Uterus (tissue), 3 donors: ENCODE measurements at regions not wholly inside any gene's neighbourhood (a gene's known extent, or its start where the extent isn't known, plus 50 kb on each side); places are given as distances from the start of the nearest gene placed in this dataset.

Experiments
- DNase-seq, 2 donors: peaks; one replicate each; pipeline ENCODE4 v3.0.0-alpha.2; 2019 to 2020
- H3K27ac ChIP-seq, 2 donors: fragments of 200-600 bp; sonication (generic); 1 replicate in 1 of 2; 2 replicates in 1 of 2; pipeline ENCODE4 v1.5.1; 2016 to 2018
- H3K27me3 ChIP-seq, 2 donors: fragments of 200-600 bp; sonication (generic); one replicate each; pipeline ENCODE4 v1.5.1; 2018 to 2019; ENCODE audit warnings: control low read depth in 1 of 2
- H3K36me3 ChIP-seq, 2 donors: fragments of 200-600 bp; sonication (generic); one replicate each; pipeline ENCODE4 v1.5.1; 2019; ENCODE audit warnings: control low read depth in 1 of 2
- H3K4me1 ChIP-seq, 2 donors: fragments of 200-600 bp; sonication (generic); one replicate each; pipeline ENCODE4 v1.5.1; 2018 to 2019; ENCODE audit warnings: control low read depth in 1 of 2
- H3K4me3 ChIP-seq, 2 donors: fragments of 200-600 bp; sonication (generic); 1 replicate in 1 of 2; 2 replicates in 1 of 2; pipeline ENCODE4 v1.5.1; 2018 to 2019; ENCODE audit warnings: mild to moderate bottlenecking in 1 of 2
- H3K9me3 ChIP-seq, 2 donors: fragments of 200-600 bp; sonication (generic); one replicate each; pipeline ENCODE4 v1.5.1; 2019; ENCODE audit warnings: control low read depth in 1 of 2
- POLR2A ChIP-seq, 2 donors: fragments of 450-650 bp; IDR thresholded peaks; one replicate each; pipeline ENCODE4 v1.6.1; 2016; ENCODE audit warnings: antibody characterized with exemption in 2 of 2, mild to moderate bottlenecking in 1 of 2, moderate library complexity in 1 of 2
- intact Hi-C: fragments of 100-400 bp; cut with DNase I; formaldehyde crosslinking; loops from one replicate; pipeline ENCODE4 v1.15.1; 2023; ENCODE audit warnings: low total_unique reads
- TF ChIP-seq, protein P1 (sequence below), 4 experiments: fragments of 200-600 bp in 2 of 4; fragments of 450-650 bp in 2 of 4; sonication (generic) in 2 of 4; IDR thresholded peaks; one replicate each; pipeline ENCODE4 v1.5.1; 2016 to 2019; ENCODE audit warnings: antibody characterized with exemption in 4 of 4, mild to moderate bottlenecking in 2 of 4, moderate library complexity in 1 of 4
- donor health status: DM: yes; HTN: yes; CAD: no.

DNA sequence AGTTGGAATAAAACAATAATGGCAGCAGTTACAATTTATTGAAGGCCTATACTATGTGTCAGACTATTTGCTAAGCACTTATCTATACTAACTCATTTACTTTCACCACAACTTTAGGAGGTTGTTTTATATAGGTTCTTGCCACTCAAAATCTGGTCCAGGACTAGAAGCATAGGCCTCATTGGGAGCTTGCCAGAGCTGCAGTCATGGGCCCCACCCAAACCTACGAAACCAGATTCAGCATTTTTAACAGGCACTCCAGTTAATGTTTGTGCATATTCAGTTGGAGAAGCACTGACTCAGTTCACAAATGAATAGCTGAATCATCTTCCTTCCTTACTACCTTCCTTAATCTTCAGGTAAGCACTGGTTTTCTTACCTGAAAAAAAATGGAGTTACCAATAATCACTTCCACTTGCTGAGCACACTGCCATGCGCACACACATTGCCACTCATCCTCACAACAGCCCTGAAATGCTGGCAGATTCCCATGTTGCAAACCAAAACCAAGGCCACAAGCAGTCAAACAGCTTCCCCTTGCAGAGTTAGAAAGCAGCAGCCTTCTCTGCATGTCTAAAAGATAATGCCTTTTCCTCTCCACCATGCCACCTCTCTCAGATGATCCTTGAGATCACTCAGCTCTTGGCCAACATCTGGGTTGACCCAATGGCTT is 122.4 kb downstream of the SLC16A9 start:
- Histone ChIP-seq H3K36me3 (no peaks in the 10 kb centered on the region), H3K27ac (no peak overlapping the region), H3K4me1 (no peaks in the 10 kb centered on the region), H3K9me3 (no peaks in the 10 kb centered on the region), H3K4me3 (no peak overlapping the region), H3K27me3 (no peaks in the 10 kb centered on the region)
- DNase-seq: no peak
- intact Hi-C loops: no loop called here
- TF ChIP-seq, protein P1, sequence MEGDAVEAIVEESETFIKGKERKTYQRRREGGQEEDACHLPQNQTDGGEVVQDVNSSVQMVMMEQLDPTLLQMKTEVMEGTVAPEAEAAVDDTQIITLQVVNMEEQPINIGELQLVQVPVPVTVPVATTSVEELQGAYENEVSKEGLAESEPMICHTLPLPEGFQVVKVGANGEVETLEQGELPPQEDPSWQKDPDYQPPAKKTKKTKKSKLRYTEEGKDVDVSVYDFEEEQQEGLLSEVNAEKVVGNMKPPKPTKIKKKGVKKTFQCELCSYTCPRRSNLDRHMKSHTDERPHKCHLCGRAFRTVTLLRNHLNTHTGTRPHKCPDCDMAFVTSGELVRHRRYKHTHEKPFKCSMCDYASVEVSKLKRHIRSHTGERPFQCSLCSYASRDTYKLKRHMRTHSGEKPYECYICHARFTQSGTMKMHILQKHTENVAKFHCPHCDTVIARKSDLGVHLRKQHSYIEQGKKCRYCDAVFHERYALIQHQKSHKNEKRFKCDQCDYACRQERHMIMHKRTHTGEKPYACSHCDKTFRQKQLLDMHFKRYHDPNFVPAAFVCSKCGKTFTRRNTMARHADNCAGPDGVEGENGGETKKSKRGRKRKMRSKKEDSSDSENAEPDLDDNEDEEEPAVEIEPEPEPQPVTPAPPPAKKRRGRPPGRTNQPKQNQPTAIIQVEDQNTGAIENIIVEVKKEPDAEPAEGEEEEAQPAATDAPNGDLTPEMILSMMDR (IDR thresholded peaks at IDR 0.05): no peak

DNA sequence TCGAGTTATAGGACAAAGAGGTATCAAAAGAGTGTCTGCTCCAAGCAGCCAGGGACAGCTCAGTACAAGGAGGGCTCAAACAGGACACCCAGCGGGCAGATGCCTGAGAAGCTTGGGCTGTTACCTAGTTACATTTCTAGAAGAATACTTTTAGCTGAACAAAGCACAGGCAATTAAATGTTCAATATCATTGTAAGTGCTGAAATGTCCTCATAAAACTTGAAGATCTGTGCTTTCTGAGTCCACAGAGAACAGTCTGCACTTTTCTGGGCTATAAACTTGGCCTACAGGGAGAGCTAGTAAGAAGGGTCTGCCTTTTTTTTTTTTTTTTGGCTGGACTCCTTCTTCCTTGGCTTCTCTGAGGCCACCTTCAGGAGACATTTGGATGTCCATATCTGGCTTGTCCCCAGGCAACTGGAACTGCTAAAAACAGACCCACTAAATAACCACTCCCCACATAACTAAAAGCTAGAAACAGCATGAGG is 123.2 kb downstream of the SLC16A9 start:
- Histone ChIP-seq H3K36me3 (no peaks in the 10 kb centered on the region), H3K4me3 (no peak overlapping the region), H3K27me3 (no peaks in the 10 kb centered on the region), H3K4me1 (no peaks in the 10 kb centered on the region), H3K27ac (no peak overlapping the region), H3K9me3 (no peaks in the 10 kb centered on the region)
- intact Hi-C loops: no loop called here
- TF ChIP-seq POLR2A (IDR thresholded peaks at IDR 0.05): no peak
- TF ChIP-seq, protein P1 (IDR thresholded peaks at IDR 0.05): no peak
- DNase-seq: no peak

DNA sequence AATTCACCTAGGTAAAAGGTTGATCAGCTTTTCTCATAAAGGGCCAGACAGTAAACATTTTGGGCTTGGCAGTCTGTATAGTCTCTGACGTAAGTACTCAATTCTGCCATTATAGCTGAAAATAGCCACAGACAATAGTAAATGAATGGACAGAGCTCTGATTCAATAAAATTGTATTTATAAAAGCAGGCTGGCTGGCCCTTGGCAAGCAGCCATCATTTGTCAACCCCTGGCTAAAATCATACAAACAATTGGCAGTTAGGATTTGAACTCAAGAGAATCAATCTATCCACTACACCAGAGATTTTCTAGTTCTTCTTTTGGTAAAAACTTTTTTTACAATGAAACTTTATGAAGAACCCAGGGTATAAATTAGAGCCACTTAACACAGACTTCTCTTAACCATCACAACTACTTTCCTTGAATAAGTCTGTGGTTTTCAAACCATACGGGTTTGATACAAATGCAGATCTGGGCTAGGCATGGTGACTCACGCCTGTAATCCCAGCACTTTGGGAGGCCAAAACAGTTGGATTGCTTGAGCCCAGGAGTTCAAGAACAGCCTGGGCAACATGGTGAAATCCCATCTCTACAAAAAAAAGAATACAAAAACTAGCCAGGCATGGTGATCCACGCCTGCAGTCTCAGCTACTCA is 124.5 kb downstream of the SLC16A9 start:
- Histone ChIP-seq H3K27ac (no peak overlapping the region), H3K4me3 (no peak overlapping the region), H3K27me3 (no peaks in the 10 kb centered on the region), H3K9me3 (no peaks in the 10 kb centered on the region), H3K4me1 (no peaks in the 10 kb centered on the region), H3K36me3 (no peaks in the 10 kb centered on the region)
- intact Hi-C loops: no loop called here
- DNase-seq: no peak
- TF ChIP-seq, protein P1 (IDR thresholded peaks at IDR 0.05): no peak
- TF ChIP-seq POLR2A (IDR thresholded peaks at IDR 0.05): no peak

DNA sequence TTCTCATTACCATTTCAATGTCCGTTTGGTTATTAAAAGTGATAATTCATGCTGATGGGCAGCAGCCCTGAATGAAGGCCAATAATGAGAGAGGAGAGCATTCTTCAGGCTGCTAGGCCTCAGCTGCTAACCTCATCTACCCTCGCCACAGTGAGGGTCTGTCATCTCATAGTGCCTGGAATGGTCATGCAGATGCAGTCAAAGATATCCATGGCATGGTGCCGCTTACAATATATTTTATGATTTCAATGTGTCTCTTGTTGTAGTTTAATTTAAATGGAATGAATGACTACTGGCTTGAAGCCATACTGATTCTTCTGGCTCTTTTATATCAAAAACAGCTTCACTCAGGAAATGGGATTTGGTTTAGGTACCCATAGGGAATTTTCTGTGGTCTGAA is 126.9 kb downstream of the SLC16A9 start:
- Histone ChIP-seq H3K9me3 (no peaks in the 10 kb centered on the region), H3K4me3 (no peak overlapping the region), H3K36me3 (no peaks in the 10 kb centered on the region), H3K27ac (no peak overlapping the region), H3K27me3 (no peaks in the 10 kb centered on the region), H3K4me1 (no peaks in the 10 kb centered on the region)
- intact Hi-C loops: no loop called here
- DNase-seq: no peak
- no peak for TF ChIP-seq POLR2A (IDR thresholded peaks at IDR 0.05)
- TF ChIP-seq, protein P1 (IDR thresholded peaks at IDR 0.05): no peak

DNA sequence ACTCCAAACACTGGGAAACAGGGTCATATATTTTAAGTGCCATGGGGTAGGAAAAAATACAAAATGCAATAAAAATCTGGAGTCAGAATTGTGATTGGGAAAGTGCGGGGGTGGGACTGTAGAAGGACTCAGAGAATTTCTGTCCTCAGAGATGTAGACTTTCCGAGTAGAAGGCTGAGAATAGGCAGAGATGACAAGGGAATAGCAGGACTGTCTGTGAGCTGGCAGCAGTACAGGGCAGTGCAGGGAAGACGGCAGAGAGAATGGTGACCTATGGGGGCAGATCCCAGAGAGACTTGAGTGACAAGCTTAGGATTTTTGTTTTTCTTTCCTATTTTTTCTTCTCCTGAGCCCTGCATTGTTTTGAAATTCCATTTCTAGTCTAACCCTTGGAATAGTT is 127.6 kb downstream of the SLC16A9 start:
- TF ChIP-seq POLR2A (IDR thresholded peaks at IDR 0.05): no peak
- TF ChIP-seq, protein P1 (IDR thresholded peaks at IDR 0.05): no peak
- intact Hi-C loops: no loop called here

More for the DNA sequence above, 127.6 kb downstream of the SLC16A9 start:
- no peak overlapping the region for H3K4me3 ChIP-seq
- H3K9me3 ChIP-seq: no peaks in the 10 kb centered on the region
- H3K27ac ChIP-seq: no peak overlapping the region
- no peaks in the 10 kb centered on the region for H3K27me3 ChIP-seq
- H3K4me1 ChIP-seq: no peaks in the 10 kb centered on the region
- H3K36me3 ChIP-seq: no peaks in the 10 kb centered on the region
- no peak for DNase-seq
